MM.1S (cell line): ENCODE measurements at regions not wholly inside any gene's neighbourhood (a gene's known extent, or its start where the extent isn't known, plus 50 kb on each side); places are given as distances from the start of the nearest gene placed in this dataset.

ENCODE experiments used
- EZH2phosphoT487 ChIP-seq: fragments of 300-600 bp; sonication (generic); IDR thresholded peaks from 2 replicates; pipeline ENCODE4 v1.6.1; 2018; ENCODE audit warnings: antibody characterized with exemption, low read length
- TF ChIP-seq, protein P1 (sequence below): fragments of 300-600 bp; sonication (generic); IDR thresholded peaks from 2 replicates; pipeline ENCODE4 v1.5.1; 2016; ENCODE audit warnings: antibody characterized with exemption, low read length, mixed read lengths

DNA sequence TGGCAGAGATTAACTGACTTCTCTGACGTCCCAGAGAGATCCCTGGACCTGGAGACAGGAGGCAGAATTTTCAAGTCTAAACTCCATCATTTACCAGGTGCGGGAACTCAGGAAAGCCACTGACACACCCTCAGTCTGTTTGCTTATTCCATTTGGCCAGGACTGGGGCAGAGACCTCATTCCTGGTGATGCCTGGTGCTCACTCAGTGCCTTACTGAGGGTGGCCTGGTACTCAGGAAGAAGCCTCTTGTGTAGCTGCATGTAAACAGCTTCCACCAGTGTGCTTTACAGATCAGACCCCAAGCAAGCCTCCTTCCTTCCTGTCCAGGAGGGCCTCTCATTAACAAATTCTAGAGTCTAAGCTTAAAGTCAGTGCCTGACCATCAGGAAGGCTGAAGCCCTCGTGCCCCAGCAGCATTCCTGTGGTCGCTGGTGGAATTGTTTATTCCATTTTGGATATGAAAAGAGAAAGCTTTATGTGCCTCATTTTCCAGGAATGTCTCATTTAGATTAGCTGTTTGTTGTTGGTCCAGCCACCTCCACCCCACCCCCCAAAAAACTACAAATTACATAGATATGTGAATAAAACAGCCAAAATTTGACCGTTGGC is 236.1 kb upstream of the CDH5 start:
- TF ChIP-seq, protein P1, sequence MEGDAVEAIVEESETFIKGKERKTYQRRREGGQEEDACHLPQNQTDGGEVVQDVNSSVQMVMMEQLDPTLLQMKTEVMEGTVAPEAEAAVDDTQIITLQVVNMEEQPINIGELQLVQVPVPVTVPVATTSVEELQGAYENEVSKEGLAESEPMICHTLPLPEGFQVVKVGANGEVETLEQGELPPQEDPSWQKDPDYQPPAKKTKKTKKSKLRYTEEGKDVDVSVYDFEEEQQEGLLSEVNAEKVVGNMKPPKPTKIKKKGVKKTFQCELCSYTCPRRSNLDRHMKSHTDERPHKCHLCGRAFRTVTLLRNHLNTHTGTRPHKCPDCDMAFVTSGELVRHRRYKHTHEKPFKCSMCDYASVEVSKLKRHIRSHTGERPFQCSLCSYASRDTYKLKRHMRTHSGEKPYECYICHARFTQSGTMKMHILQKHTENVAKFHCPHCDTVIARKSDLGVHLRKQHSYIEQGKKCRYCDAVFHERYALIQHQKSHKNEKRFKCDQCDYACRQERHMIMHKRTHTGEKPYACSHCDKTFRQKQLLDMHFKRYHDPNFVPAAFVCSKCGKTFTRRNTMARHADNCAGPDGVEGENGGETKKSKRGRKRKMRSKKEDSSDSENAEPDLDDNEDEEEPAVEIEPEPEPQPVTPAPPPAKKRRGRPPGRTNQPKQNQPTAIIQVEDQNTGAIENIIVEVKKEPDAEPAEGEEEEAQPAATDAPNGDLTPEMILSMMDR, result no peak
- no peak for TF ChIP-seq EZH2phosphoT487
